ENCODE measurements at regions not wholly inside any gene's neighbourhood (a gene's known extent, or its start where the extent isn't known, plus 50 kb on each side); places are given as distances from the start of the nearest gene placed in this dataset.

- no peak for DNase-seq
Measured at GRCh38 chr10:4215963-4216575, 431.1 kb upstream of the KLF6 start.

- no peak for DNase-seq
Measured at GRCh38 chr10:4215485-4215884, 430.5 kb upstream of the KLF6 start.

- DNase-seq: no peak
Measured at GRCh38 chr10:4214908-4215307, 429.9 kb upstream of the KLF6 start.

- no peak for DNase-seq
Measured at GRCh38 chr10:4213441-4213840, 428.4 kb upstream of the KLF6 start.

GRCh38 chr10:4212111-4212630, 427.2 kb upstream of the KLF6 start:
- DNase-seq: no peak

GRCh38 chr10:4208499-4208898, 423.5 kb upstream of the KLF6 start:
- no peak for DNase-seq

- no peak for DNase-seq
Measured at GRCh38 chr10:4205113-4205512, 420.1 kb upstream of the KLF6 start.

- DNase-seq: no peak
Measured at GRCh38 chr10:4202938-4203337, 417.9 kb upstream of the KLF6 start.

GRCh38 chr10:4201866-4202825, 417.1 kb upstream of the KLF6 start:
- no peak for DNase-seq

GRCh38 chr10:4199196-4199595, 414.2 kb upstream of the KLF6 start:
- no peak for DNase-seq

- DNase-seq: no peak
Measured at GRCh38 chr10:4198216-4198615, 413.2 kb upstream of the KLF6 start.

- DNase-seq: no peak
Measured at GRCh38 chr10:4197676-4198075, 412.7 kb upstream of the KLF6 start.

- DNase-seq: no peak
Measured at GRCh38 chr10:4196771-4197390, 411.9 kb upstream of the KLF6 start.

- no peak for DNase-seq
Measured at GRCh38 chr10:4196183-4196582, 411.2 kb upstream of the KLF6 start.

- no peak for DNase-seq
Measured at GRCh38 chr10:4195213-4195612, 410.2 kb upstream of the KLF6 start.

- no peak for DNase-seq
Measured at GRCh38 chr10:4194231-4194630, 409.2 kb upstream of the KLF6 start.

GRCh38 chr10:4191894-4192293, 406.9 kb upstream of the KLF6 start:
- DNase-seq: no peak

GRCh38 chr10:4191354-4191753, 406.3 kb upstream of the KLF6 start:
- no peak for DNase-seq

GRCh38 chr10:4190876-4191275, 405.9 kb upstream of the KLF6 start:
- DNase-seq: no peak

- no peak for DNase-seq
Measured at GRCh38 chr10:4189281-4189680, 404.3 kb upstream of the KLF6 start.

- DNase-seq: no peak
Measured at GRCh38 chr10:4188406-4188805, 403.4 kb upstream of the KLF6 start.

GRCh38 chr10:4186849-4187540, 402.0 kb upstream of the KLF6 start:
- DNase-seq: no peak

GRCh38 chr10:4183761-4184261, 398.8 kb upstream of the KLF6 start:
- no peak for DNase-seq

All from activated CD4-positive, alpha-beta T cell treated with anti-CD3 and anti-CD28 coated beads, Interleukin-2, amount 50 U/mL, for 48 hours (primary cell).